Endothelial cell of umbilical vein (primary cell): ENCODE measurements at regions not wholly inside any gene's neighbourhood (a gene's known extent, or its start where the extent isn't known, plus 50 kb on each side); places are given as distances from the start of the nearest gene placed in this dataset.

Experiments used
- BruUV-seq: library from RNA; stranded (reverse); fragments of 400-500 nt; replicated peaks from 2 replicates; lab custom pipeline; 2021; lab: Mats Ljungman, UMichigan
- CTCF ChIA-PET: fragments of 300-600, 350-600 bp; sonication (Branson Sonifier 250); formaldehyde crosslinking; loops from one replicate; lab custom pipeline; 2021; ENCODE audit warnings: antibody characterized with exemption, inconsistent platforms; lab: Charles Lee
- POLR2A ChIA-PET: fragments of 300-600, 350-600 bp; sonication (Branson Sonifier 250); formaldehyde crosslinking; loops from one replicate; lab custom pipeline; 2021; ENCODE audit warnings: antibody characterized with exemption, inconsistent platforms; lab: Charles Lee
- DNase-seq: peaks from one replicate; pipeline ENCODE4 v3.0.0-alpha.2; 2011; ENCODE audit warnings: low read depth, low spot score
- FAIRE-seq: peaks from 2 replicates; lab custom pipeline; 2011; peaks lifted over from hg19 to GRCh38; lab: Jason Lieb, UNC
- H2AFZ ChIP-seq: 2 replicates; pipeline ENCODE4 v1.6.0; 2012; ENCODE audit warnings: low read depth, low read length, control low read depth, inconsistent platforms
- H3K27ac ChIP-seq: 2 replicates; pipeline ENCODE4 v1.5.1; 2011; ENCODE audit warnings: low read depth, mild to moderate bottlenecking, control low read depth, low read length, moderate library complexity; ENCODE audit not compliant: insufficient read depth
- H3K27me3 ChIP-seq, 2 experiments: 2 replicates each; pipeline versions ENCODE4 v1.6.0 to v1.6.1; 2011; ENCODE audit warnings: low read length in 2 of 2, mixed read lengths in 1 of 2; ENCODE audit not compliant: control insufficient read depth in 2 of 2, insufficient read depth in 2 of 2
- H3K36me3 ChIP-seq, 2 experiments: 2 replicates in 1 of 2; 3 replicates in 1 of 2; pipeline ENCODE4 v1.5.1; 2011; ENCODE audit warnings: low read length in 2 of 2, mild to moderate bottlenecking in 1 of 2, moderate library complexity in 1 of 2; ENCODE audit not compliant: control insufficient read depth in 2 of 2, insufficient read depth in 2 of 2; ENCODE audit errors: extremely low read depth in 1 of 2
- H3K4me1 ChIP-seq: 3 replicates; pipeline ENCODE4 v1.5.1; 2011; ENCODE audit warnings: mild to moderate bottlenecking, low read length; ENCODE audit not compliant: control insufficient read depth, insufficient read depth; ENCODE audit errors: extremely low read depth
- H3K4me2 ChIP-seq: 2 replicates; pipeline ENCODE4 v1.6.1; 2011; ENCODE audit warnings: low read length, control low read depth, mixed read lengths; ENCODE audit not compliant: insufficient read depth
- H3K4me3 ChIP-seq, 3 experiments: fragments of 200-600 bp in 1 of 3; sonication (generic), shearing (Covaris generic) in 1 of 3; replicated peaks in 1 of 3; 2 replicates each; pipeline ENCODE4 v1.5.1; 2011 to 2016; ENCODE audit warnings: control low read depth in 3 of 3, low read length in 3 of 3, mild to moderate bottlenecking in 2 of 3, inconsistent platforms in 1 of 3, low read depth in 1 of 3, moderate library complexity in 1 of 3; ENCODE audit not compliant: insufficient read depth in 1 of 3
- H3K79me2 ChIP-seq: 2 replicates; pipeline ENCODE4 v1.6.0; 2012; ENCODE audit warnings: low read length, inconsistent platforms; ENCODE audit not compliant: control insufficient read depth, insufficient read depth
- H3K9ac ChIP-seq: replicated peaks from 2 replicates; pipeline ENCODE3; 2011; ENCODE audit warnings: low read length, control low read depth; ENCODE audit not compliant: insufficient read depth; ENCODE audit errors: extremely low read depth
- H3K9me1 ChIP-seq: replicated peaks from 3 replicates; pipeline ENCODE4 v1.6.0; 2011; ENCODE audit warnings: mild to moderate bottlenecking, low read length; ENCODE audit not compliant: control insufficient read depth, insufficient read depth; ENCODE audit errors: extremely low read depth
- H3K9me3 ChIP-seq: replicated peaks from 2 replicates; pipeline ENCODE4 v1.5.1; 2012; ENCODE audit warnings: low read length, inconsistent platforms; ENCODE audit not compliant: control insufficient read depth, insufficient read depth
- H4K20me1 ChIP-seq: replicated peaks from 2 replicates; pipeline ENCODE3; 2011; ENCODE audit warnings: mild to moderate bottlenecking, low read length; ENCODE audit not compliant: control insufficient read depth, insufficient read depth; ENCODE audit errors: extremely low read depth
- CTCF ChIP-seq, 2 donors: IDR thresholded peaks; 1 replicate in 1 of 2; 2 replicates in 1 of 2; pipeline ENCODE4 v1.5.1; 2011; ENCODE audit warnings: low read length in 2 of 2, mild to moderate bottlenecking in 2 of 2, moderate library complexity in 2 of 2, control low read depth in 1 of 2, inconsistent platforms in 1 of 2, low read depth in 1 of 2; ENCODE audit not compliant: insufficient read depth in 1 of 2; ENCODE audit errors: extremely low read depth in 1 of 2
- EZH2 ChIP-seq: IDR thresholded peaks from 2 replicates; pipeline ENCODE4 v1.6.1; 2012; ENCODE audit warnings: borderline replicate concordance, low read depth, mild to moderate bottlenecking, moderate library complexity, low read length, inconsistent platforms; ENCODE audit not compliant: severe bottlenecking
- FOS ChIP-seq: IDR thresholded peaks from 2 replicates; pipeline ENCODE4 v1.6.1; 2011; ENCODE audit warnings: mild to moderate bottlenecking, low read length, moderate library complexity, borderline replicate concordance; ENCODE audit not compliant: insufficient read depth
- GATA2 ChIP-seq: IDR thresholded peaks from 2 replicates; pipeline ENCODE4 v1.7.0; 2011; ENCODE audit warnings: low read depth, mild to moderate bottlenecking, moderate library complexity, mixed read lengths, low read length; ENCODE audit not compliant: insufficient read length, insufficient read depth
- JUN ChIP-seq: IDR thresholded peaks from 2 replicates; pipeline ENCODE4 v1.6.1; 2011; ENCODE audit warnings: borderline replicate concordance, low read depth; ENCODE audit not compliant: insufficient read length, insufficient read depth
- MAX ChIP-seq: IDR thresholded peaks from 2 replicates; pipeline ENCODE4 v1.6.1; 2011; ENCODE audit not compliant: insufficient read depth, insufficient read length
- MYC ChIP-seq: IDR thresholded peaks from one replicate; pipeline ENCODE4 v1.6.1; 2011; ENCODE audit warnings: mild to moderate bottlenecking, low read depth, low read length
- POLR2A ChIP-seq: IDR thresholded peaks from 2 replicates; pipeline ENCODE4 v1.6.1; 2012; ENCODE audit warnings: low read depth, mild to moderate bottlenecking, control low read depth, low read length
- POLR2AphosphoS5 ChIP-seq: IDR thresholded peaks from 2 replicates; pipeline ENCODE4 v1.6.1; 2012; ENCODE audit warnings: low read depth, mild to moderate bottlenecking, control low read depth, low read length, moderate library complexity; ENCODE audit not compliant: insufficient read depth
- dilution Hi-C: fragments of 300-500 bp; cut with MboI; formaldehyde crosslinking; loops from one replicate; pipeline ENCODE4 v1.15.0; 2019; ENCODE audit warnings: low sequenced_read_pairs; ENCODE audit not compliant: extremely low pct_ligation_motif_present
- intact Hi-C: fragments of 100-400 bp; cut with micrococcal nuclease; formaldehyde crosslinking; loops from one replicate; pipeline ENCODE4 v1.10.0; 2022

GRCh38 chr3:104458657-104459056 is 908.1 kb upstream of the ALCAM start:
- intact Hi-C loops (no loop called here), dilution Hi-C loops (no loop called here)
- H3K27me3 ChIP-seq, result no peaks in the 10 kb centered on the region
- no peaks in the 10 kb centered on the region for H3K79me2 ChIP-seq
- no TSS peak for BruUV-seq
- no peak overlapping the region for H3K4me3 ChIP-seq
- TF ChIP-seq FOS (no peak), JUN (no peak), MYC (no peak), CTCF (IDR thresholded peaks at IDR 0.05; ENCODE audit: extremely low read depth in 1 of 2, insufficient read depth in 1 of 2, low read depth in 1 of 2, low read length in 2 of 2) (no peak), GATA2 (no peak), POLR2AphosphoS5 (no peak), EZH2 (no peak), POLR2A (no peak), MAX (no peak)
- no peaks in the 10 kb centered on the region for H3K9me1 ChIP-seq
- no peak overlapping the region for H3K4me2 ChIP-seq
- DNase-seq (no peak), FAIRE-seq (no peak)
- POLR2A ChIA-PET, result no interaction called here
- H3K27ac ChIP-seq, result no peak overlapping the region
- H3K4me1 ChIP-seq, result no peaks in the 10 kb centered on the region
- H2AFZ ChIP-seq, result no peak overlapping the region
- CTCF ChIA-PET, result no interaction called here
- no peaks in the 10 kb centered on the region for H4K20me1 ChIP-seq
- H3K36me3 ChIP-seq, result no peaks in the 10 kb centered on the region
- H3K9ac ChIP-seq, result no peak overlapping the region
- no peaks in the 10 kb centered on the region for H3K9me3 ChIP-seq
